ENCODE measurements at regions not wholly inside any gene's neighbourhood (a gene's known extent, or its start where the extent isn't known, plus 50 kb on each side); places are given as distances from the start of the nearest gene placed in this dataset.

- H2AFZ ChIP-seq (ENCODE audit: low read depth) = no peak overlapping the region
- no peaks in the 10 kb centered on the region for H4K20me1 ChIP-seq (ENCODE audit: insufficient read depth)
- H3K79me2 ChIP-seq (ENCODE audit: insufficient read depth) = no peaks in the 10 kb centered on the region
- no peaks in the 10 kb centered on the region for H3K27me3 ChIP-seq (ENCODE audit: insufficient read depth)
- peak overlapping the region in 1 of 2 experiments; percentile 66; a peak in 3 of 4 replicates for H3K27ac ChIP-seq (ENCODE audit: low read depth in 2 of 2, low read length in 1 of 2)
- no peaks in the 10 kb centered on the region for H3K9me2 ChIP-seq
- peaks cover 13 to 20% of the 10 kb centered on the region in 2 experiments for H3K4me1 ChIP-seq (ENCODE audit: control insufficient read depth in 1 of 2, insufficient read depth in 2 of 2, low read depth in 1 of 2, low read length in 1 of 2)
- H3K4me3 ChIP-seq (ENCODE audit: low read depth in 2 of 2, low read length in 1 of 2) = no peak overlapping the region
- H3K9me3 ChIP-seq = no peaks in the 10 kb centered on the region
- no peak overlapping the region for H3K9ac ChIP-seq
- no peak for DNase-seq
- CTCF ChIA-PET = interaction anchor here (0.9 to 1.5 kb wide), 4 partner anchors 13 to 119 kb away, joined by 3 to 5 read pairs (median 3); no protein-coding TSS in a partner anchor
- no peaks in the 10 kb centered on the region for H3K36me3 ChIP-seq (replicated peaks in 1 of 2; ENCODE audit: control insufficient read depth in 1 of 2, insufficient read depth in 2 of 2, low read length in 1 of 2)
- peaks cover 12% of the 10 kb centered on the region for H3F3A ChIP-seq (replicated peaks; ENCODE audit: insufficient read depth)
- 13% methylated on average over 1 of the region's 1 CpG for WGBS (ENCODE audit: low lambda C conversion rate)
- POLR2A ChIA-PET = no interaction called here
- no peak overlapping the region for H3K4me2 ChIP-seq
- TF ChIP-seq TCF12 (IDR thresholded peaks at IDR 0.05) (peak; percentile 93), TAF1 (IDR thresholded peaks at IDR 0.05; ENCODE audit: borderline replicate concordance, low read depth, low read length) (no peak), MEF2A (IDR thresholded peaks at IDR 0.05; ENCODE audit: borderline replicate concordance, low read depth) (no peak), FOSL2 (IDR thresholded peaks at IDR 0.05; ENCODE audit: borderline replicate concordance, low read depth) (peak; percentile 57; the same call in 1 of the 2 replicates), JUND (IDR thresholded peaks at IDR 0.05) (peak; percentile 61; the same call in 1 of the 2 replicates), USF2 (IDR thresholded peaks at IDR 0.05; ENCODE audit: borderline replicate concordance, low read depth, low read length) (no peak), EP300 (IDR thresholded peaks at IDR 0.05; ENCODE audit: borderline replicate concordance in 1 of 2, low read depth in 1 of 2, low read length in 1 of 2) (peak; percentile 32 to 69; a peak in 2 of 4 replicates), ZBTB33 (IDR thresholded peaks at IDR 0.05; ENCODE audit: borderline replicate concordance, low read depth) (no peak), YY1 (IDR thresholded peaks at IDR 0.05; ENCODE audit: low read depth) (no peak), RXRA (IDR thresholded peaks at IDR 0.05; ENCODE audit: borderline replicate concordance, low read depth) (no peak), SIN3A (IDR thresholded peaks at IDR 0.05; ENCODE audit: borderline replicate concordance, low read depth, low read length) (no peak), CHD2 (IDR thresholded peaks at IDR 0.05; ENCODE audit: low read length, partially characterized antibody) (no peak), USF1 (IDR thresholded peaks at IDR 0.05; ENCODE audit: borderline replicate concordance, low read depth) (no peak), PBX3 (IDR thresholded peaks at IDR 0.05) (peak; percentile 78), NFIC (IDR thresholded peaks at IDR 0.05; ENCODE audit: borderline replicate concordance) (peak; percentile 57; the same call in 1 of the 2 replicates), ELF1 (IDR thresholded peaks at IDR 0.05) (no peak), CTCF (IDR thresholded peaks at IDR 0.05) (no peak), MAX (IDR thresholded peaks at IDR 0.05; ENCODE audit: low read depth) (no peak), IRF3 (IDR thresholded peaks at IDR 0.05; ENCODE audit: low read depth, low read length) (no peak), FOXM1 (IDR thresholded peaks at IDR 0.05; ENCODE audit: low read depth) (no peak), RAD21 (IDR thresholded peaks at IDR 0.05; ENCODE audit: low read length) (no peak), POLR2AphosphoS5 (IDR thresholded peaks at IDR 0.05; ENCODE audit: low read depth, low read length) (peak; percentile 56; the same call in 1 of the 2 replicates), TEAD4 (IDR thresholded peaks at IDR 0.05; ENCODE audit: borderline replicate concordance, insufficient read depth) (peak; percentile 75), RFX5 (IDR thresholded peaks at IDR 0.05; ENCODE audit: low read length) (no peak), SMC3 (IDR thresholded peaks at IDR 0.05; ENCODE audit: low read depth, low read length) (no peak), EZH2phosphoT487 (IDR thresholded peaks at IDR 0.05; ENCODE audit: borderline replicate concordance, low read depth) (no peak), RCOR1 (IDR thresholded peaks at IDR 0.05; ENCODE audit: low read length) (0 out of 2 replicates have a peak, but pooled peaks have one; percentile 6)
These were observed 83.9 kb upstream of the EED start for GRCh38 chr11:86160541-86161149.

All from SK-N-SH (cell line).